Karpas-422 (cell line): ENCODE measurements at regions not wholly inside any gene's neighbourhood (a gene's known extent, or its start where the extent isn't known, plus 50 kb on each side); places are given as distances from the start of the nearest gene placed in this dataset.
"Not testable (repeated sequence)": the region's sequence is repeated elsewhere in the genome, so short reads cannot be mapped to it uniquely, and the experiment has no call there.

ENCODE experiments used
- DNase-seq: peaks from one replicate; pipeline ENCODE4 v3.0.0-alpha.2; 2015
- H2AFZ ChIP-seq: fragments of 200-600 bp; sonication (generic); 2 replicates; pipeline ENCODE4 v1.6.1; 2014; ENCODE audit warnings: antibody characterized with exemption, low read length, mixed read lengths
- H3K27ac ChIP-seq: fragments of 200-600 bp; sonication (generic); 2 replicates; pipeline ENCODE4 v1.5.1; 2014; ENCODE audit warnings: mild to moderate bottlenecking, low read length, moderate library complexity
- H3K27me3 ChIP-seq: fragments of 200-600 bp; sonication (generic); 2 replicates; pipeline ENCODE4 v1.6.1; 2014; ENCODE audit warnings: low read length, mixed read lengths
- H3K36me3 ChIP-seq: fragments of 200-600 bp; sonication (generic); 2 replicates; pipeline ENCODE4 v1.6.1; 2014; ENCODE audit warnings: low read length, mixed read lengths; ENCODE audit not compliant: insufficient read depth
- H3K4me1 ChIP-seq: fragments of 200-600 bp; sonication (generic); 2 replicates; pipeline ENCODE4 v1.6.1; 2014; ENCODE audit warnings: mild to moderate bottlenecking, low read length, mixed read lengths
- H3K4me2 ChIP-seq: fragments of 200-600 bp; sonication (generic); 2 replicates; pipeline ENCODE4 v1.6.1; 2014; ENCODE audit warnings: low read length, low read depth, mild to moderate bottlenecking; ENCODE audit not compliant: poor library complexity, severe bottlenecking
- H3K4me3 ChIP-seq: fragments of 200-600 bp; sonication (generic); 2 replicates; pipeline ENCODE4 v1.5.1; 2014; ENCODE audit warnings: mild to moderate bottlenecking, antibody characterized with exemption, low read length, mixed read lengths
- H3K79me2 ChIP-seq: fragments of 200-600 bp; sonication (generic); 2 replicates; pipeline ENCODE4 v1.6.1; 2014; ENCODE audit warnings: mild to moderate bottlenecking, low read length, mixed read lengths
- H3K9ac ChIP-seq: fragments of 200-600 bp; sonication (generic); 2 replicates; pipeline ENCODE4 v1.6.0; 2014; ENCODE audit warnings: low read length
- H3K9me2 ChIP-seq: fragments of 200-600 bp; sonication (generic), shearing (Covaris generic); replicated peaks from 2 replicates; pipeline ENCODE4 v1.6.0; 2014; ENCODE audit warnings: mild to moderate bottlenecking, low read length, moderate library complexity; ENCODE audit not compliant: insufficient read depth
- H3K9me3 ChIP-seq: fragments of 300-700, 200-600 bp; sonication (generic); 2 replicates; pipeline ENCODE4 v1.6.1; 2014; ENCODE audit warnings: low read length, mixed read lengths
- H4K20me1 ChIP-seq: fragments of 200-600 bp; sonication (generic); 2 replicates; pipeline ENCODE4 v1.6.1; 2014; ENCODE audit warnings: mild to moderate bottlenecking, antibody characterized with exemption, low read length, low read depth; ENCODE audit not compliant: insufficient read depth

DNA sequence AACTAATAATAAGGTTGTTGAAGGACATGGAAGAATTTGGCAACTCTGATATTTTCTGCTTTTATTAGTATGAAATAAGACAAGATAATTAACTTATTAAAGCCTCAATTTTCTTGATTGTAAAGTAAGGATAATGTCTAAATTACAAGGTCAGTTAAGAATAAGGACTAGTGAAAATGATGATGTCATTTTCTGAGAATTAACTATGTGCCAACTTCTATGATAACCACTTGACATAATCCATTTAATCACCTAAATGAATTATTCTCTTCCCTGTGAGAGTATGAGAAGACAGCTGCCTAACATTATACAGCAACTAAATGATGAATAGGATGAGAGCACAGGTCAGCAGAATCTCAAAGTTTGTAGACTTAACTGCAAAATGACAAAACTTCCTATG lies 1153.4 kb upstream of the POT1 start:
- DNase-seq, result no peak
- Histone ChIP-seq H3K9me3 (peaks cover 27% of the 10 kb centered on the region), H3K79me2 (no peaks in the 10 kb centered on the region), H3K4me1 (no peaks in the 10 kb centered on the region), H3K27me3 (no peaks in the 10 kb centered on the region), H3K9ac (no peak overlapping the region), H3K9me2 (no peaks in the 10 kb centered on the region), H3K4me2 (no peak overlapping the region), H3K4me3 (no peak overlapping the region), H3K36me3 (no peaks in the 10 kb centered on the region), H3K27ac (no peak overlapping the region), H2AFZ (no peak overlapping the region), H4K20me1 (no peaks in the 10 kb centered on the region)

DNA sequence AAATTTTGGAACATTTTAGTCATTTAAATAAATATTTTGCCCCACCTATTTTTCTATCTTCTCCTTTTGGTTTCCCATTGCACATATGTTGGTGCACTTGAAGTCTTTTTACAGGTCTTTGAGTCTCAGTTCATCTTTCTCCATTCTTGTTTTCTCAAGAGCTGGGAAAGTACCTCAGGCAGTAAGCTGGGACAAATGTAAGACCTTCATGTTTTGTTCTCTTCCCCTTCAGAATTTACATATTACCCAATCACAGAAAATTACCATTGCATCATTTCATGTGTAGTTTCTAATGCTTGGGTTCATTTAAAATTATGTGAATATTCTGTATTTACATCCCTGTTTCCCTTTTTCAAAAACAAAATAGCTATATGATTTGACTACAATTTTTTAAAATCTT lies 1150.0 kb upstream of the POT1 start:
- H3K9me3 ChIP-seq, result peaks cover 26% of the 10 kb centered on the region

DNA sequence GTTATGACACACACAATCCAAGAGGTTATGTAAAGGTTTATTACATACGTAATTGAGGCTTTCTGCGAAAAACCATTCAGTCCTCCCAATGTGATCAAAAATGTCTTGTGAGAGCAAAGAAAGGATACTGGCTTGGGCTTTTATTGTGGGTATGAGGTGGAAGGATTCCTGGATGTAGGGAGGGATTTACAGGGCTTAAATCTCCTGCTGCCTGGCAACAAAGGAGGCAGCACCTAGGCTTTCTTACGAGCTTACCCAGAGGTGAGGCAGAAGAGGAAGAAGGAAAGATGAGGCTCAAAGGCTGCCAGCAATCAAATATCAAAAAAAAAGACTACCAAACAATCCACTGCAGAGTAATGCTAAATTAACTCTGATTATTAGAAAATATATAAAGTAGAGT lies 1149.5 kb upstream of the POT1 start:
- H3K4me2 ChIP-seq, result no peak overlapping the region
- H3K27ac ChIP-seq, result no peak overlapping the region
- H3K9ac ChIP-seq, result no peak overlapping the region
- no peaks in the 10 kb centered on the region for H4K20me1 ChIP-seq
- no peaks in the 10 kb centered on the region for H3K4me1 ChIP-seq
- no peaks in the 10 kb centered on the region for H3K36me3 ChIP-seq
- H3K9me3 ChIP-seq, result peaks cover 27% of the 10 kb centered on the region
- no peaks in the 10 kb centered on the region for H3K9me2 ChIP-seq
- no peaks in the 10 kb centered on the region for H3K27me3 ChIP-seq
- no peak for DNase-seq
- H3K79me2 ChIP-seq, result no peaks in the 10 kb centered on the region
- H3K4me3 ChIP-seq, result no peak overlapping the region
- no peak overlapping the region for H2AFZ ChIP-seq

More for the DNA sequence above, 1150.0 kb upstream of the POT1 start:
- no peak overlapping the region for H3K9ac ChIP-seq
- no peak overlapping the region for H3K27ac ChIP-seq
- H3K36me3 ChIP-seq, result no peaks in the 10 kb centered on the region
- no peak overlapping the region for H3K4me3 ChIP-seq
- H3K4me1 ChIP-seq, result no peaks in the 10 kb centered on the region
- no peak overlapping the region for H3K4me2 ChIP-seq
- no peak overlapping the region for H2AFZ ChIP-seq
- no peaks in the 10 kb centered on the region for H3K9me2 ChIP-seq
- H3K79me2 ChIP-seq, result no peaks in the 10 kb centered on the region
- no peaks in the 10 kb centered on the region for H3K27me3 ChIP-seq
- DNase-seq, result no peak
- H4K20me1 ChIP-seq, result no peaks in the 10 kb centered on the region

DNA sequence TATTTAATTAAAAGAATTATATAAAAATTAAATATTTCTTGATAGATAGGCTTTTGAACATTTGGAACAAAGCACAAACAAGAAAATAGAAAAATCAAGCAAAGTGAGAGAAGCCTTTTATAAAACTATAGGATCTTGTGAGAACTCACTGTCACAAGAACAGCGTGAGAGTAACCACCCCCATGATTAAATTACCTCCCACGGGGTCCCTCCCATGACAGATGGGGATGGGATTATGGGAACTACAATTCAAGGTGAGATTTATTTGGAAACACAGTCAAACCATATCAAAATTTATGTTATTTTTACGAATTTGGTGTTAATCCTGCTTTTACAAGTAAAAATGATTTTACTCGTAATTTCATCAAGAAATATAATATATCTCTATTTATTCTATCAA lies 1136.1 kb upstream of the POT1 start:
- Histone ChIP-seq H4K20me1 (no peaks in the 10 kb centered on the region), H3K36me3 (no peaks in the 10 kb centered on the region), H3K4me1 (no peaks in the 10 kb centered on the region), H3K4me3 (no peak overlapping the region), H3K27ac (no peak overlapping the region), H3K9me2 (no peaks in the 10 kb centered on the region), H2AFZ (no peak overlapping the region), H3K4me2 (no peak overlapping the region), H3K9me3 (peaks cover 25% of the 10 kb centered on the region), H3K27me3 (no peaks in the 10 kb centered on the region), H3K9ac (no peak overlapping the region), H3K79me2 (no peaks in the 10 kb centered on the region)
- DNase-seq, result no peak

DNA sequence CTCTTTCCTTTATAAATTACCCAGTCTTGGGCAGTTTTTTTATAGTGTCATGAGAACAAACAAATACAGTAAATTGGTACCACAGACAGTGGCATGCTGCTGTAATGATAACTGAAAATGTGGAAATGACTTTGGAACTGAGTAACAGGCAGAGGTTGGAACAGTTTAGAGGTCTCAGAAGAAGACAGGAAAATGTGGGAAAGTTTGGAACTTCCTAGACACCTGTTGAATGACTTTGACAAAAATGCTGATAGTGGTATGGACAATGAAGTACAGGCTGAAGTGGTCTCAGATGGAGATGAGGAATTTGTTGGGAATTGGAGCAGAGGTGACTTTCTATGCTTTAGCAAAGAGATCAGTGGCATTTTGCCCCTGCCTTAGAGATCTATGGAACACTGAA lies 1128.4 kb upstream of the POT1 start:
- H3K36me3 ChIP-seq, result no peaks in the 10 kb centered on the region
- H2AFZ ChIP-seq, result no peak overlapping the region
- H3K9ac ChIP-seq, result no peak overlapping the region
- no peaks in the 10 kb centered on the region for H3K27me3 ChIP-seq
- no peaks in the 10 kb centered on the region for H3K4me1 ChIP-seq
- H3K4me3 ChIP-seq, result no peak overlapping the region
- H3K4me2 ChIP-seq, result no peak overlapping the region
- no peak for DNase-seq
- H3K9me3 ChIP-seq, result peaks cover 31% of the 10 kb centered on the region
- H3K79me2 ChIP-seq, result no peaks in the 10 kb centered on the region
- no peak overlapping the region for H3K27ac ChIP-seq
- H4K20me1 ChIP-seq, result no peaks in the 10 kb centered on the region
- H3K9me2 ChIP-seq, result no peaks in the 10 kb centered on the region

DNA sequence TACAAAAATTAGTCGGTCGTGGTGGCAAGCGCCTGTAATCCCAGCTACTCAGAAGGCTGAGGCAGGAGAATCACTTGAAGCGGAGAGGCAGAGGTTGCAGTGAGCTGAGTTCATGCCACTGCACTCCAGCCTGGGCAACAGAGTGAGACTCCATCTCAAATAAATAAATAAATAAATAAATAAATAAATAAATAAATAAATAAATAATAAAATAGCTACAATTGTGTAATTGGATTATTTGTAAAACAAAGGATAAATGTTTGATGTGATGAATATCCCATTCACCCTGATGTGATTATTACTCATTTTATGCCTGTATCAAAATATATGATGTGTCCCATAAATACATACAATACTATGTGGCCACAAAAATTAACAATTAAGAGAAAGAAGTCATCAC lies 1127.0 kb upstream of the POT1 start:
- not testable (repeated sequence) for H3K27ac ChIP-seq, H3K36me3 ChIP-seq, H3K27me3 ChIP-seq, H3K9ac ChIP-seq, H3K79me2 ChIP-seq, H3K9me2 ChIP-seq, H3K4me1 ChIP-seq, H4K20me1 ChIP-seq, H3K4me2 ChIP-seq, H2AFZ ChIP-seq, DNase-seq, H3K4me3 ChIP-seq
- H3K9me3 ChIP-seq, result peaks cover 37% of the 10 kb centered on the region

DNA sequence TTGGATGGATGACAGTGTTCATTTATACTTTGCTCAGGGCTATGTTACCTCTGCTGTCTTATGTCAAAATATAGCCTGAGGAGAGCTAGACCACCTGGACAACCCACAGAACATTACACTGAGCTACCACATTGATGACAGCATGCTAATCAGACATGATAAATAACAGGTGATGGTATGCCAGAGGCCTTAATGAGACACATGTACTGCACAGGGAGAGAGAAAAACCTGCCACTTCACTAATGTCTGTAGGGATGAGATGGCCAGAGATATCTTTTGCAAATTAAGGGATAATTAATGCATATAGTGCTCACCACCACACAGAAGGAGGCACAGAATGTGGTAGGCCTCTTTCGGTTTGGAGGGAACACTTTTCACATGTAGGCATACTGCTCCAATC lies 1122.6 kb upstream of the POT1 start:
- Histone ChIP-seq H3K9ac (no peak overlapping the region), H3K36me3 (no peaks in the 10 kb centered on the region), H3K4me1 (no peaks in the 10 kb centered on the region)

DNA sequence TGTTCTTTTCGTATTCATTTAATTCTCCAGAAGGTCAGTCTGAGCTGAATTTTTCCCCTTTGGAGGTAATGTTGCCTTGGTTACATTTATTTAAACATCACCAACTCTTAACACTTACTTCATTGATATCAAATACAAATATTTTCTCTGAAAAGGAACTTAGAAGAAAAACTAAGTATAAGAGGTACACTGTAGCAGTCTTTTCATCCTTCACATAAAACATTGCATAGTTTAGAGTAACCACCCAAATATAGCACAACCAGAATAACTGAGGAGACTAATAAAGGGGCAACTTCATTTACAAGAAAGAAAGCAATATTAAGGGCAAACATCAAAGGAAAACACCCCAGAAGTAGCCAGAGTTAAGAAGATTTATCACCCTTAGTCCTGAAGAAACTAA lies 1115.0 kb upstream of the POT1 start:
- H3K9me3 ChIP-seq, result peaks cover 23% of the 10 kb centered on the region
- no peak overlapping the region for H3K4me3 ChIP-seq
- DNase-seq, result no peak
- no peaks in the 10 kb centered on the region for H3K36me3 ChIP-seq
- H4K20me1 ChIP-seq, result no peaks in the 10 kb centered on the region
- no peak overlapping the region for H2AFZ ChIP-seq
- no peaks in the 10 kb centered on the region for H3K4me1 ChIP-seq
- H3K27me3 ChIP-seq, result no peaks in the 10 kb centered on the region
- H3K4me2 ChIP-seq, result no peak overlapping the region
- H3K9ac ChIP-seq, result no peak overlapping the region
- H3K79me2 ChIP-seq, result no peaks in the 10 kb centered on the region
- H3K27ac ChIP-seq, result no peak overlapping the region
- no peaks in the 10 kb centered on the region for H3K9me2 ChIP-seq

More for the DNA sequence above, 1122.6 kb upstream of the POT1 start:
- Histone ChIP-seq H2AFZ (no peak overlapping the region), H3K79me2 (no peaks in the 10 kb centered on the region), H3K9me2 (no peaks in the 10 kb centered on the region), H3K9me3 (peaks cover 34% of the 10 kb centered on the region), H3K27me3 (no peaks in the 10 kb centered on the region), H3K4me2 (no peak overlapping the region), H4K20me1 (no peaks in the 10 kb centered on the region), H3K4me3 (no peak overlapping the region), H3K27ac (no peak overlapping the region)
- DNase-seq, result no peak

DNA sequence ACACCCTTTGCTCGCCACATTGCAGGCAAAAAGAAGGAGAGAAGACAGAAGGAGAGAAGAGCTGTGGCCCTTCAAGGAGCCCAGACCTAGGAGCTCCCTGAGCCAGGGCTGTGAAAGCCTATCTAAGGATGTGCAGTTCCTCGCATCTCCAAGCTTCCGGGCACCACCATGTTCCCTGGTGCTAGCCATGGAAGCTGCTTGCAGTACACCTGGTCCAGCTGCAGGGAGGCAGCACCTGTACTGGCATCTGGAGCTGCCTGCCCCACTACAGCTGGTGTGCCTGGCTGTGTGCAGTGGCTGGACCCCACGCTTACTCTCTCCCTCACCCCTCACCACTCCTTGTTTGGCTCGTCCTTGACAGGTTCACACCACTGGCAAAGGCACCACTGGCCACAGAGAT lies 1111.8 kb upstream of the POT1 start:
- no peaks in the 10 kb centered on the region for H3K4me1 ChIP-seq
- no peak for DNase-seq
- no peaks in the 10 kb centered on the region for H3K9me2 ChIP-seq
- no peaks in the 10 kb centered on the region for H3K36me3 ChIP-seq
- no peak overlapping the region for H3K4me2 ChIP-seq
- H3K27ac ChIP-seq, result no peak overlapping the region
- no peaks in the 10 kb centered on the region for H4K20me1 ChIP-seq
- no peaks in the 10 kb centered on the region for H3K79me2 ChIP-seq
- peaks cover 9% of the 10 kb centered on the region for H3K9me3 ChIP-seq
- no peak overlapping the region for H3K4me3 ChIP-seq
- H2AFZ ChIP-seq, result no peak overlapping the region
- H3K9ac ChIP-seq, result no peak overlapping the region
- H3K27me3 ChIP-seq, result no peaks in the 10 kb centered on the region
